ENCODE measurements at regions not wholly inside any gene's neighbourhood (a gene's known extent, or its start where the extent isn't known, plus 50 kb on each side); places are given as distances from the start of the nearest gene placed in this dataset.

DNA sequence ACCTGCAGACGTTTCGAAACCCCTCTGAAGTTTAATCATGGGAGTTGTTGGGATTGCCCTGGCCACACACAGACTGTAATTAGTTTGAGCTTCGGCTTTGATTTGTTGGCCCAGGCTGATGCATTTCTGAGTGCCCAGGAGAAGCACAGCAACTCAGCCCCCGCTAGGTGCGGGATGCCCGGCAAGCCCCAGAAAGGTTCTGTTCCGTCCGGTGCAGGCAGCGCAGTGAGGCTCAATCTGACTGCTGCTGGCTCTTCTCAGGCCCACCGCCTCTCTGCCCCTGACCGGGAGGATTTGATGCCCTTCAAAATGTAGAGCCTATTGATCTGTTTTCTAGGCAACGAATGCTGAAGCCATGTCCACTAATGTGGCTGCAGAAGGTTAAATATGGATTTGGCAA is 73.4 kb upstream of the TAF11L2 start:
- no peak overlapping the region for H3K4me2 ChIP-seq (ENCODE audit: low read length)
- H3K9me3 ChIP-seq (ENCODE audit: low read length), result no peaks in the 10 kb centered on the region
- H3K79me2 ChIP-seq (ENCODE audit: insufficient read depth, low read length), result no peaks in the 10 kb centered on the region
- TF ChIP-seq, protein P1, sequence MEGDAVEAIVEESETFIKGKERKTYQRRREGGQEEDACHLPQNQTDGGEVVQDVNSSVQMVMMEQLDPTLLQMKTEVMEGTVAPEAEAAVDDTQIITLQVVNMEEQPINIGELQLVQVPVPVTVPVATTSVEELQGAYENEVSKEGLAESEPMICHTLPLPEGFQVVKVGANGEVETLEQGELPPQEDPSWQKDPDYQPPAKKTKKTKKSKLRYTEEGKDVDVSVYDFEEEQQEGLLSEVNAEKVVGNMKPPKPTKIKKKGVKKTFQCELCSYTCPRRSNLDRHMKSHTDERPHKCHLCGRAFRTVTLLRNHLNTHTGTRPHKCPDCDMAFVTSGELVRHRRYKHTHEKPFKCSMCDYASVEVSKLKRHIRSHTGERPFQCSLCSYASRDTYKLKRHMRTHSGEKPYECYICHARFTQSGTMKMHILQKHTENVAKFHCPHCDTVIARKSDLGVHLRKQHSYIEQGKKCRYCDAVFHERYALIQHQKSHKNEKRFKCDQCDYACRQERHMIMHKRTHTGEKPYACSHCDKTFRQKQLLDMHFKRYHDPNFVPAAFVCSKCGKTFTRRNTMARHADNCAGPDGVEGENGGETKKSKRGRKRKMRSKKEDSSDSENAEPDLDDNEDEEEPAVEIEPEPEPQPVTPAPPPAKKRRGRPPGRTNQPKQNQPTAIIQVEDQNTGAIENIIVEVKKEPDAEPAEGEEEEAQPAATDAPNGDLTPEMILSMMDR (IDR thresholded peaks at IDR 0.05; ENCODE audit: low read length), result no peak
- no peak for TF ChIP-seq EZH2 (IDR thresholded peaks at IDR 0.05; ENCODE audit: borderline replicate concordance, low read length)
- H4K20me1 ChIP-seq (ENCODE audit: insufficient read depth, low read length), result no peaks in the 10 kb centered on the region
- no peak overlapping the region for H3K4me3 ChIP-seq (ENCODE audit: low read depth, low read length, poor library complexity, severe bottlenecking)
- no peak overlapping the region for H2AFZ ChIP-seq (ENCODE audit: low read length)
- no peaks in the 10 kb centered on the region for H3K27me3 ChIP-seq (ENCODE audit: insufficient read depth, low read length)
- H3F3A ChIP-seq (ENCODE audit: insufficient read depth, low read length), result no peaks in the 10 kb centered on the region
- H3K27ac ChIP-seq (ENCODE audit: low read depth, low read length, poor library complexity, severe bottlenecking), result no peak overlapping the region
- H3K9me2 ChIP-seq (ENCODE audit: low read depth, low read length), result no peaks in the 10 kb centered on the region
- H3K9ac ChIP-seq (ENCODE audit: low read length), result no peak overlapping the region
- no peaks in the 10 kb centered on the region for H3K36me3 ChIP-seq (ENCODE audit: insufficient read depth, low read length)
- H3K4me1 ChIP-seq (ENCODE audit: insufficient read depth, low read length, severe bottlenecking), result no peaks in the 10 kb centered on the region

DNA sequence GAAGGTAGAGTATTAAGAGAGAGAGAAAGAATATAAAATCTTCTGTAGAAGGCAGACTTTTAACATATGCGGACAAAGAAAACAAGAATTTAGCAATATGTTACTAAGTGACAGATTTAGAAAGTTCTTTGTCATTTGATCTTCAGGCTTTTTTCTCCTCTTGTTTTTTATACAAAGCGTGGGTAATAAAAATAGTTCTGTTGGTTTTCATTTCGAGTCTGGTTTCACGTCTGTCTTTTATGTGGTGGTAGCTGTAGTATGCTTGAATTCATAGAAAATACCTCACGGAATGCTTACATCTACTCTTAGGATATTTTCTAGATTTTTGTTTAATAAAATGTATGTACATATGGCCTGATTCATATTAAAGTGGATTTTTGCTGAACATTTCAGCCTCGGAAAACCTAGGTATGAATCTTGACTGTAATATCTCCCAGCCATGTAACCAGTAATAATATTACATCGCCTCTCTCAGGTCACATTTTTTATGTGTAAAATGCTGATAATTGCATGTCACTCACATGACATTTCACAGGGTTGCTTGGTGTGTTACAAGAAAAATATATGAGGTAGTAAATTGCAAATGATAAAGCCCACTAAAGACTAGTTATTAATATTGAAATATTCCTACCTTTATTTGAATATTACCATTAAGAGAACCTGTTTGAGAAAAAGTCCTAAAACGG is 72.5 kb upstream of the TAF11L2 start:
- Histone ChIP-seq H3K4me2 (ENCODE audit: low read length) (no peak overlapping the region), H3K9ac (ENCODE audit: low read length) (no peak overlapping the region), H3K27ac (ENCODE audit: low read depth, low read length, poor library complexity, severe bottlenecking) (no peak overlapping the region), H3F3A (ENCODE audit: insufficient read depth, low read length) (no peaks in the 10 kb centered on the region), H3K27me3 (ENCODE audit: insufficient read depth, low read length) (no peaks in the 10 kb centered on the region), H3K9me3 (ENCODE audit: low read length) (no peaks in the 10 kb centered on the region), H2AFZ (ENCODE audit: low read length) (no peak overlapping the region), H3K79me2 (ENCODE audit: insufficient read depth, low read length) (no peaks in the 10 kb centered on the region), H3K36me3 (ENCODE audit: insufficient read depth, low read length) (no peaks in the 10 kb centered on the region), H4K20me1 (ENCODE audit: insufficient read depth, low read length) (no peaks in the 10 kb centered on the region), H3K9me2 (ENCODE audit: low read depth, low read length) (no peaks in the 10 kb centered on the region), H3K4me1 (ENCODE audit: insufficient read depth, low read length, severe bottlenecking) (no peaks in the 10 kb centered on the region), H3K4me3 (ENCODE audit: low read depth, low read length, poor library complexity, severe bottlenecking) (no peak overlapping the region)
- TF ChIP-seq, protein P1 (IDR thresholded peaks at IDR 0.05; ENCODE audit: low read length), result no peak
- TF ChIP-seq EZH2 (IDR thresholded peaks at IDR 0.05; ENCODE audit: borderline replicate concordance, low read length), result no peak

- no peaks in the 10 kb centered on the region for H3K36me3 ChIP-seq (ENCODE audit: insufficient read depth, low read length)
- no peaks in the 10 kb centered on the region for H3K4me1 ChIP-seq (ENCODE audit: insufficient read depth, low read length, severe bottlenecking)
- no peaks in the 10 kb centered on the region for H3K9me2 ChIP-seq (ENCODE audit: low read depth, low read length)
- no peaks in the 10 kb centered on the region for H4K20me1 ChIP-seq (ENCODE audit: insufficient read depth, low read length)
- no peaks in the 10 kb centered on the region for H3K9me3 ChIP-seq (ENCODE audit: low read length)
- H3K4me2 ChIP-seq (ENCODE audit: low read length), result no peak overlapping the region
- no peaks in the 10 kb centered on the region for H3K27me3 ChIP-seq (ENCODE audit: insufficient read depth, low read length)
- H2AFZ ChIP-seq (ENCODE audit: low read length), result no peak overlapping the region
- no peak overlapping the region for H3K9ac ChIP-seq (ENCODE audit: low read length)
- H3K4me3 ChIP-seq (ENCODE audit: low read depth, low read length, poor library complexity, severe bottlenecking), result no peak overlapping the region
- H3F3A ChIP-seq (ENCODE audit: insufficient read depth, low read length), result no peaks in the 10 kb centered on the region
- H3K79me2 ChIP-seq (ENCODE audit: insufficient read depth, low read length), result no peaks in the 10 kb centered on the region
- TF ChIP-seq, protein P1 (IDR thresholded peaks at IDR 0.05; ENCODE audit: low read length), result no peak
- no peak for TF ChIP-seq EZH2 (IDR thresholded peaks at IDR 0.05; ENCODE audit: borderline replicate concordance, low read length)
- no peak overlapping the region for H3K27ac ChIP-seq (ENCODE audit: low read depth, low read length, poor library complexity, severe bottlenecking)
Observed at GRCh38 chr5:17426104-17426749, 71.8 kb upstream of the TAF11L2 start.
